ENCODE measurements at regions not wholly inside any gene's neighbourhood (a gene's known extent, or its start where the extent isn't known, plus 50 kb on each side); places are given as distances from the start of the nearest gene placed in this dataset.

- H3K4me3 ChIP-seq, result no peak overlapping the region
- H3K36me3 ChIP-seq, result no peaks in the 10 kb centered on the region
- H3K27me3 ChIP-seq, result peaks cover 0 to 5% (median 0%) of the 10 kb centered on the region in 9 donors
- peaks cover 0 to 22% (median 10%) of the 10 kb centered on the region in 12 donors for H3K9me3 ChIP-seq
- 66 to 75% (median 71%) methylated on average over 10 of the region's 10 CpGs for WGBS, 4 donors
- no peak for ATAC-seq
- TF ChIP-seq POLR2A (IDR thresholded peaks at IDR 0.05) (no peak), CTCF (IDR thresholded peaks at IDR 0.05) (no peak)
- no peak overlapping the region for H3K27ac ChIP-seq
- no peaks in the 10 kb centered on the region for H3K4me1 ChIP-seq
- DNase-seq, result no peak
- intact Hi-C loops (cut with DNase I), result no loop called here
These were observed 483.0 kb upstream of the CCDC196 start for GRCh38 chr14:66003082-66003730.

GRCh38 chr14:66005900-66006434, 480.2 kb upstream of the CCDC196 start:
- peaks cover 0 to 6% (median 0%) of the 10 kb centered on the region in 12 donors for H3K4me1 ChIP-seq
- ATAC-seq, result no peak
- no peak overlapping the region for H3K4me3 ChIP-seq

GRCh38 chr14:66008631-66009030, 477.5 kb upstream of the CCDC196 start:
- Histone ChIP-seq H3K4me3 (no peak overlapping the region), H3K27ac (peak overlapping the region in 1 of 12 donors; percentile 7), H3K4me1 (peaks cover 0 to 6% (median 0%) of the 10 kb centered on the region in 12 donors), H3K27me3 (peaks cover 0 to 4% (median 0%) of the 10 kb centered on the region in 9 donors), H3K9me3 (no peaks in the 10 kb centered on the region), H3K36me3 (no peaks in the 10 kb centered on the region)
- no peak for TF ChIP-seq POLR2A (IDR thresholded peaks at IDR 0.05)
- TF ChIP-seq CTCF (IDR thresholded peaks at IDR 0.05), result no peak
- intact Hi-C loops (cut with DNase I), result no loop called here
- DNase-seq (no peak), ATAC-seq (no peak)
- 60 to 82% (median 75%) methylated on average over 2 of the region's 2 CpGs for WGBS, 4 donors

More at GRCh38 chr14:66005900-66006434, 480.2 kb upstream of the CCDC196 start:
- H3K36me3 ChIP-seq, result no peaks in the 10 kb centered on the region
- H3K27me3 ChIP-seq, result peaks cover 0 to 5% (median 0%) of the 10 kb centered on the region in 9 donors
- H3K9me3 ChIP-seq, result peaks cover 0 to 4% (median 0%) of the 10 kb centered on the region in 12 donors
- no peak overlapping the region for H3K27ac ChIP-seq
- WGBS, 4 donors, result 14 to 21% (median 17%) methylated on average over 2 of the region's 2 CpGs
- intact Hi-C loops (cut with DNase I), result no loop called here
- TF ChIP-seq CTCF (IDR thresholded peaks at IDR 0.05) (no peak), POLR2A (IDR thresholded peaks at IDR 0.05) (no peak)
- no peak for DNase-seq

GRCh38 chr14:66009089-66009488, 477.1 kb upstream of the CCDC196 start:
- intact Hi-C loops (cut with DNase I), result no loop called here
- Histone ChIP-seq H3K9me3 (no peaks in the 10 kb centered on the region), H3K4me1 (peaks cover 0 to 6% (median 0%) of the 10 kb centered on the region in 12 donors), H3K27ac (peak overlapping the region in 1 of 12 donors; percentile 7), H3K36me3 (no peaks in the 10 kb centered on the region), H3K4me3 (no peak overlapping the region), H3K27me3 (peaks cover 0 to 4% (median 0%) of the 10 kb centered on the region in 9 donors)
- ATAC-seq (peak in 2 of 4 donors; percentile 45 to 59), DNase-seq (peak in 1 of 5 donors; percentile 24)
- no peak for TF ChIP-seq POLR2A (IDR thresholded peaks at IDR 0.05)
- TF ChIP-seq CTCF (IDR thresholded peaks at IDR 0.05), result no peak
- WGBS, 4 donors, result 48 to 61% (median 54%) methylated on average over 2 of the region's 2 CpGs
